Chondrocyte (in vitro differentiated cells): ENCODE measurements at regions not wholly inside any gene's neighbourhood (a gene's known extent, or its start where the extent isn't known, plus 50 kb on each side); places are given as distances from the start of the nearest gene placed in this dataset.
"Not testable (repeated sequence)": the region's sequence is repeated elsewhere in the genome, so short reads cannot be mapped to it uniquely, and the experiment has no call there.

Experiments
- DNase-seq: peaks from one replicate; pipeline ENCODE4 v3.0.0; 2021; ENCODE audit warnings: mixed read lengths, low spot score
- H3K27ac Mint-ChIP-seq: one replicate; pipeline ENCODE4 v1.8.0; 2021; ENCODE audit warnings: mild to moderate bottlenecking, moderate library complexity, mixed read lengths; ENCODE audit not compliant: unreplicated experiment
- H3K27me3 Mint-ChIP-seq: 2 replicates; pipeline ENCODE4 v1.8.0; 2021; ENCODE audit warnings: low read depth, mixed read lengths
- H3K36me3 Mint-ChIP-seq: 2 replicates; pipeline ENCODE4 v1.8.0; 2021; ENCODE audit warnings: low read depth, mixed read lengths
- H3K4me1 Mint-ChIP-seq: 2 replicates; pipeline ENCODE4 v1.8.0; 2021; ENCODE audit warnings: low read depth, mild to moderate bottlenecking, mixed read lengths
- H3K4me3 Mint-ChIP-seq: one replicate; pipeline ENCODE4 v1.8.0; 2021; ENCODE audit warnings: mild to moderate bottlenecking, moderate library complexity, mixed read lengths; ENCODE audit not compliant: unreplicated experiment
- H3K9me3 Mint-ChIP-seq: 2 replicates; pipeline ENCODE4 v1.8.0; 2021; ENCODE audit warnings: low read depth, mixed read lengths
- TF ChIP-seq, protein P1 (sequence below): fragments of 200-600 bp; sonication (generic); IDR thresholded peaks from 2 replicates; pipeline ENCODE4 v1.5.0; 2021; ENCODE audit warnings: antibody characterized with exemption, mild to moderate bottlenecking, moderate library complexity

DNA sequence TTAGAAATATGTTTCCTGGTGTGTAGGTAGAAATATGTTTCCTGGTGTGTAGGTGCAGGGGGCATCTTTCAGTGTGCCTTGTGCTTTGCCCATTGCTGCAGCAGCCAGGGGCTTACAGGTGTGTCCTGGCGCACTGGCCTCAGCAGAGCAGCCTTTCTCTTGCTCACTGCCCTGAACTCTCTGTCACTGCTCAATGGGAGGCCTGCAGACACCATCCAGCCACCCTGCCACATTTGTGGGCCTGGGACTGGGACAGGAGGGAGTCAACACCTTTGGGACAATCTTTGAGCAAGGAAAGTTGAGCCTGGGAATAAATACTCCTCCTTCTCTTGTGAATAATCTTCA lies 62.4 kb upstream of the RBM24 start:
- DNase-seq, result no peak
- no peaks in the 10 kb centered on the region for H3K4me1 Mint-ChIP-seq
- H3K4me3 Mint-ChIP-seq, result no peak overlapping the region
- H3K9me3 Mint-ChIP-seq, result peaks cover 9% of the 10 kb centered on the region
- TF ChIP-seq, protein P1, sequence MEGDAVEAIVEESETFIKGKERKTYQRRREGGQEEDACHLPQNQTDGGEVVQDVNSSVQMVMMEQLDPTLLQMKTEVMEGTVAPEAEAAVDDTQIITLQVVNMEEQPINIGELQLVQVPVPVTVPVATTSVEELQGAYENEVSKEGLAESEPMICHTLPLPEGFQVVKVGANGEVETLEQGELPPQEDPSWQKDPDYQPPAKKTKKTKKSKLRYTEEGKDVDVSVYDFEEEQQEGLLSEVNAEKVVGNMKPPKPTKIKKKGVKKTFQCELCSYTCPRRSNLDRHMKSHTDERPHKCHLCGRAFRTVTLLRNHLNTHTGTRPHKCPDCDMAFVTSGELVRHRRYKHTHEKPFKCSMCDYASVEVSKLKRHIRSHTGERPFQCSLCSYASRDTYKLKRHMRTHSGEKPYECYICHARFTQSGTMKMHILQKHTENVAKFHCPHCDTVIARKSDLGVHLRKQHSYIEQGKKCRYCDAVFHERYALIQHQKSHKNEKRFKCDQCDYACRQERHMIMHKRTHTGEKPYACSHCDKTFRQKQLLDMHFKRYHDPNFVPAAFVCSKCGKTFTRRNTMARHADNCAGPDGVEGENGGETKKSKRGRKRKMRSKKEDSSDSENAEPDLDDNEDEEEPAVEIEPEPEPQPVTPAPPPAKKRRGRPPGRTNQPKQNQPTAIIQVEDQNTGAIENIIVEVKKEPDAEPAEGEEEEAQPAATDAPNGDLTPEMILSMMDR, result no peak
- no peak overlapping the region for H3K27ac Mint-ChIP-seq
- no peaks in the 10 kb centered on the region for H3K27me3 Mint-ChIP-seq
- H3K36me3 Mint-ChIP-seq, result no peaks in the 10 kb centered on the region

DNA sequence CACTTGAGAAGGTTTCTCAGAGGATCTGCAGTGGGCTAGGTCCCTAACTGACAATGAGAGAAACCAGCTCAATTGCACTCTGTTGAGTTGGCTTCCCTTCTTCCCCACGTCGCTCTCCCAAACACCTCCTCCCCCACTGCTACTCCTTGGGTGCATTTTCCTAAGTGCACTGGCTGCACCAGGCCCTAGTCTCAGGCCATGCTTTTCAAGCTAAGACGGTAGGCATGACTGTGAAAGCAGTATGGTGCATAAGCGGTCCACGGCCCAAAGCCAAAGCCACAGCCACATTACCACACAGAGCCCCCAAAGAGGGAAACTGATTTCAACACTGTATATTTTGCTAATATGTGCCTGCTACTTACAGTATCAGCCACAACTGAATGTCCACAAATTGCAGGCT lies 62.1 kb upstream of the RBM24 start:
- no peak for DNase-seq
- no peaks in the 10 kb centered on the region for H3K4me1 Mint-ChIP-seq
- H3K27ac Mint-ChIP-seq, result no peak overlapping the region
- H3K36me3 Mint-ChIP-seq, result no peaks in the 10 kb centered on the region
- no peak overlapping the region for H3K4me3 Mint-ChIP-seq
- H3K27me3 Mint-ChIP-seq, result no peaks in the 10 kb centered on the region
- H3K9me3 Mint-ChIP-seq, result peaks cover 9% of the 10 kb centered on the region
- TF ChIP-seq, protein P1, result no peak

DNA sequence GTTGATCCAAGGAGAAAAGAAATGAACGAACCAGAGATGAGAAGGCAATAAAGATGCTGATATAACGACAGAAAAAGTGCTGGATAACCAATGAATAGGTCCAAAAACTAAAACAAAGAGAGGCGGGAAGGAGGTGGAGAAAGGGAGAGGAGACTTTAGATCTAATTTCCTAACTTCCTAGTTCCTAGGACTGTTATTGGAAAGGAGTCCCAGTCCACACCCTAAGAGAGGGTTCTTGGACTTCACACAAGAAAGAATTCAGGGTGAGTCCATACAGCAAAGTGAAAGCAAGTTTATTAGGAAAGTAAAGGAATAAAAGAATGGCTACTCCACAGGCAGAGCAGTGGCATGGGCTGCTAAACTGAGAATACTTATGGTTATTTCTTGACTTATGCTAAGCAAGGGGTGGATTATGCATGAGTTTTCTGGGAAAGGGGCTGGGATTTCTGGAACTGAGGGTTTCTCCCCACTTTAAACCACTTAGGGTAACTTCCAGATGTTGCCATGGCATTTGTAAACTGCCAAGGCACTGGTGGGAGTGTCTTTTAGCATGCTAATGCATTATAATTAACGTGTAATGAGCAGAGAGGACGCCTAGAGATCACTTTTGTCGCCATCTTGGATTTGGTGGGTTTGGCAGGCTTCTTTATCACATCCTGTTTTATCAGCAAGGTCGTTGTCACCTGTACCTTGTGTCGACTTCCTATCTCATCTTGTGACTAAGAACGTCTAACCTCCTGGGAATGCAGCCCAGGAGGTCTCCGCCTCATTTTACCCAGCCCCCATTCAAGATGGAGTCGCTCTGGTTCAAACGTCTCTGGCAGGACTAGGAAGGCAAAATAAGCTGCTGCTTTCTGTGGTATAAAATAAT lies 60.9 kb upstream of the RBM24 start:
- no peaks in the 10 kb centered on the region for H3K36me3 Mint-ChIP-seq
- no peak overlapping the region for H3K4me3 Mint-ChIP-seq
- no peak for DNase-seq
- H3K4me1 Mint-ChIP-seq, result no peaks in the 10 kb centered on the region
- H3K9me3 Mint-ChIP-seq, result peaks cover 9% of the 10 kb centered on the region
- H3K27me3 Mint-ChIP-seq, result no peaks in the 10 kb centered on the region
- H3K27ac Mint-ChIP-seq, result no peak overlapping the region
- TF ChIP-seq, protein P1, result no peak

DNA sequence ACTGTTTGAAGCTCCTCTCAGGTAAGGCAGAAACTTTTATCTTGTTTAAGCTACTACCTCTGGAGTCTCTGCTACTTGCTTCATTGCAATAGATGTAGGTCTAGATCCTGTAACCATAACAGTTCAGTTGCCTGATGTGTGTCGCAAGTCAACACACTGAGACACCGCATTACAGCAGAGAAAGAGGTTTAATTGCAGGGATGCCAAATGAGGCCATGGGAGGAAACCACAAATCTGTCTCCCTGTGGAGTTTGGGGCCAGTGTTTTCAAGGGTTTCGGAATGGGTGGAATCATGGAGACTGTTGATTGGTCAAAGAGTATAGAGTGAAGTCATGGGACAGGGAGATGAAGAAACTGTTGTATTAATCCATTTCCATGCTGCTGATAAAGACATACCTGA lies 57.1 kb upstream of the RBM24 start:
- TF ChIP-seq, protein P1, result no peak
- Mint-ChIP-seq H3K27me3 (no peaks in the 10 kb centered on the region), H3K36me3 (no peaks in the 10 kb centered on the region), H3K9me3 (no peaks in the 10 kb centered on the region), H3K4me1 (peaks cover 19% of the 10 kb centered on the region), H3K4me3 (no peak overlapping the region), H3K27ac (no peak overlapping the region)
- no peak for DNase-seq

DNA sequence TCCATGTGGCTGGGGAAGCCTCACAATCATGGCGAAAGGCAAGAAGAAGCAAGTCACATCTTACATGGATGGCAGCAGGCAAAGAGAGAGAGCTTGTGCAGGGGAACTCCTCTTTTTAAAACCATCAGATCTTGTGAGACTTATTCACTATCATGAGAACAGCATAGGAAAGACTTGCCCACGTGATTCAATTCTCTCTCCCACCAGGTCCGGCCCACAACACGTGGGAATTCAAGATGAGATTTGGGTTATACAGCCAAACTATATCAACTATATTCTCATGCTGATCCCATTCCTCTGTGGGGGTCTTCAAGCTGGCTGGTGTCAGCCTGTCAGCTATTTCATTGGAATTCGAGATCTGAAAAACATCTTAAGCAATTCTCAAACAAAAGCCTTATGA lies 56.7 kb upstream of the RBM24 start:
- H3K4me1 Mint-ChIP-seq, result peaks cover 19% of the 10 kb centered on the region
- DNase-seq, H3K27me3 Mint-ChIP-seq, H3K27ac Mint-ChIP-seq, H3K4me3 Mint-ChIP-seq, H3K36me3 Mint-ChIP-seq, H3K9me3 Mint-ChIP-seq: not testable (repeated sequence)
